H9 (cell line): ENCODE measurements at regions not wholly inside any gene's neighbourhood (a gene's known extent, or its start where the extent isn't known, plus 50 kb on each side); places are given as distances from the start of the nearest gene placed in this dataset.
"Not testable (repeated sequence)": the region's sequence is repeated elsewhere in the genome, so short reads cannot be mapped to it uniquely, and the experiment has no call there.

Source experiments
- DNase-seq: peaks from one replicate; pipeline ENCODE4 v3.0.0-alpha.2; 2017
- H2AFZ ChIP-seq: one replicate; pipeline ENCODE4 v1.6.1; 2013; ENCODE audit warnings: mild to moderate bottlenecking, low read length, control low read depth, moderate library complexity
- H2AK5ac ChIP-seq: 2 replicates; pipeline ENCODE4 v1.6.1; 2013; ENCODE audit warnings: low read length, control low read depth, mixed read lengths; ENCODE audit not compliant: insufficient read length
- H2BK120ac ChIP-seq: one replicate; pipeline ENCODE4 v1.6.1; 2013; ENCODE audit warnings: low read depth, mild to moderate bottlenecking, low read length, control low read depth, inconsistent platforms; ENCODE audit not compliant: poor library complexity, severe bottlenecking
- H2BK12ac ChIP-seq: 2 replicates; pipeline ENCODE4 v1.6.1; 2013; ENCODE audit warnings: low read length, control low read depth, mixed read lengths, low read depth; ENCODE audit not compliant: insufficient read length
- H2BK15ac ChIP-seq: 2 replicates; pipeline ENCODE4 v1.6.1; 2013; ENCODE audit warnings: low read depth, low read length, control low read depth
- H2BK20ac ChIP-seq: one replicate; pipeline ENCODE4 v1.6.1; 2013; ENCODE audit warnings: low read depth, mild to moderate bottlenecking, low read length, control low read depth, inconsistent platforms; ENCODE audit not compliant: poor library complexity, severe bottlenecking
- H2BK5ac ChIP-seq: 2 replicates; pipeline ENCODE4 v1.6.1; 2013; ENCODE audit warnings: low read length, control low read depth, mixed read lengths; ENCODE audit not compliant: insufficient read length
- H3K14ac ChIP-seq: 2 replicates; pipeline ENCODE4 v1.6.1; 2013; ENCODE audit warnings: low read length, control low read depth; ENCODE audit not compliant: insufficient read depth
- H3K18ac ChIP-seq: 2 replicates; pipeline ENCODE4 v1.6.1; 2013; ENCODE audit warnings: low read depth, mild to moderate bottlenecking, mixed read lengths, low read length, control low read depth; ENCODE audit not compliant: insufficient read length
- H3K23ac ChIP-seq: 2 replicates; pipeline ENCODE4 v1.6.1; 2013; ENCODE audit warnings: low read length, control low read depth, mixed read lengths, low read depth; ENCODE audit not compliant: insufficient read length
- H3K23me2 ChIP-seq: 2 replicates; pipeline ENCODE4 v1.6.1; 2013; ENCODE audit warnings: low read depth, mild to moderate bottlenecking, mixed read lengths, low read length, control low read depth; ENCODE audit not compliant: insufficient read length, poor library complexity, severe bottlenecking
- H3K27ac ChIP-seq: 2 replicates; pipeline ENCODE4 v1.5.1; 2013; ENCODE audit warnings: low read length, control low read depth, mixed read lengths, low read depth; ENCODE audit not compliant: insufficient read length
- H3K27me3 ChIP-seq: 2 replicates; pipeline ENCODE4 v1.6.1; 2013; ENCODE audit warnings: low read length, control low read depth, inconsistent platforms; ENCODE audit not compliant: insufficient read depth
- H3K4ac ChIP-seq: 2 replicates; pipeline ENCODE4 v1.6.1; 2013; ENCODE audit warnings: low read depth, mild to moderate bottlenecking, control low read depth, inconsistent platforms, low read length, moderate library complexity
- H3K4me1 ChIP-seq: 2 replicates; pipeline ENCODE4 v1.6.1; 2013; ENCODE audit warnings: low read length, control low read depth, inconsistent platforms; ENCODE audit not compliant: insufficient read depth
- H3K4me2 ChIP-seq: 2 replicates; pipeline ENCODE4 v1.6.1; 2013; ENCODE audit warnings: low read length, control low read depth, mixed read lengths; ENCODE audit not compliant: insufficient read length, insufficient read depth
- H3K56ac ChIP-seq: 2 replicates; pipeline ENCODE4 v1.6.1; 2013; ENCODE audit warnings: low read depth, mild to moderate bottlenecking, mixed read lengths, low read length, control low read depth; ENCODE audit not compliant: insufficient read length
- H3K79me1 ChIP-seq: 2 replicates; pipeline ENCODE4 v1.6.1; 2013; ENCODE audit warnings: low read depth, mild to moderate bottlenecking, moderate library complexity, low read length, control low read depth, inconsistent platforms; ENCODE audit not compliant: insufficient read depth, poor library complexity, severe bottlenecking
- H3K79me2 ChIP-seq: 2 replicates; pipeline ENCODE4 v1.6.1; 2013; ENCODE audit warnings: low read length, control low read depth, inconsistent platforms; ENCODE audit not compliant: insufficient read depth
- H3K9ac ChIP-seq: 2 replicates; pipeline ENCODE4 v1.6.1; 2013; ENCODE audit warnings: low read length, control low read depth, mixed read lengths; ENCODE audit not compliant: insufficient read length; ENCODE audit errors: extremely low read depth
- H3K9me3 ChIP-seq: one replicate; pipeline ENCODE4 v1.6.1; 2013; ENCODE audit warnings: low read depth, low read length, inconsistent platforms; ENCODE audit not compliant: control insufficient read depth
- H3T11ph ChIP-seq: one replicate; pipeline ENCODE4 v1.6.1; 2013; ENCODE audit warnings: mild to moderate bottlenecking, low read length, control low read depth, inconsistent platforms
- H4K20me1 ChIP-seq: one replicate; pipeline ENCODE4 v1.6.1; 2013; ENCODE audit not compliant: control insufficient read depth, insufficient read length, insufficient read depth
- H4K5ac ChIP-seq: 2 replicates; pipeline ENCODE4 v1.6.1; 2013; ENCODE audit warnings: low read depth, mild to moderate bottlenecking, mixed read lengths, low read length, control low read depth; ENCODE audit not compliant: insufficient read length
- H4K8ac ChIP-seq: replicated peaks from 2 replicates; pipeline ENCODE4 v1.6.1; 2013; ENCODE audit warnings: low read length, control low read depth, mixed read lengths, low read depth; ENCODE audit not compliant: insufficient read length
- H4K91ac ChIP-seq: 2 replicates; pipeline ENCODE4 v1.6.1; 2013; ENCODE audit warnings: low read depth, mild to moderate bottlenecking, moderate library complexity, mixed read lengths, low read length, control low read depth; ENCODE audit not compliant: insufficient read length
- H3K27ac Mint-ChIP-seq, 3 experiments: 2 replicates in 2 of 3; 3 replicates in 1 of 3; pipeline ENCODE4 v1.8.0; 2020 to 2021; ENCODE audit warnings: mixed read lengths in 3 of 3, mild to moderate bottlenecking in 1 of 3, moderate library complexity in 1 of 3
- H3K27me3 Mint-ChIP-seq: 2 replicates; pipeline ENCODE4 v1.8.0; 2021; ENCODE audit warnings: low read depth, mild to moderate bottlenecking, moderate library complexity, mixed read lengths
- H3K36me3 Mint-ChIP-seq, 3 experiments: 2 replicates in 2 of 3; 3 replicates in 1 of 3; pipeline ENCODE4 v1.8.0; 2020 to 2021; ENCODE audit warnings: low read depth in 3 of 3, mixed read lengths in 3 of 3; ENCODE audit not compliant: insufficient read depth in 1 of 3
- H3K4me1 Mint-ChIP-seq, 2 experiments: 2 replicates each; pipeline ENCODE4 v1.8.0; 2020; ENCODE audit warnings: mixed read lengths in 2 of 2
- H3K4me3 Mint-ChIP-seq, 2 experiments: 2 replicates in 1 of 2; 3 replicates in 1 of 2; pipeline ENCODE4 v1.8.0; 2020 to 2021; ENCODE audit warnings: mild to moderate bottlenecking in 2 of 2, mixed read lengths in 2 of 2, moderate library complexity in 1 of 2
- H3K9me3 Mint-ChIP-seq, 2 experiments: 2 replicates in 1 of 2; 3 replicates in 1 of 2; pipeline ENCODE4 v1.8.0; 2020; ENCODE audit warnings: mild to moderate bottlenecking in 2 of 2, mixed read lengths in 2 of 2, moderate library complexity in 1 of 2
- WGBS: extraction: QIAGEN DNeasy Blood & Tissue Kit; methylation state at CpG from one replicate; pipeline ENCODE4 v1.1.7; 2013; ENCODE audit warnings: missing lambda C conversion rate, low lambda C conversion rate, mixed read lengths; ENCODE audit not compliant: insufficient read length; ENCODE audit errors: extremely low coverage; 5-methylcytosine and 5-hydroxymethylcytosine counted together

DNA sequence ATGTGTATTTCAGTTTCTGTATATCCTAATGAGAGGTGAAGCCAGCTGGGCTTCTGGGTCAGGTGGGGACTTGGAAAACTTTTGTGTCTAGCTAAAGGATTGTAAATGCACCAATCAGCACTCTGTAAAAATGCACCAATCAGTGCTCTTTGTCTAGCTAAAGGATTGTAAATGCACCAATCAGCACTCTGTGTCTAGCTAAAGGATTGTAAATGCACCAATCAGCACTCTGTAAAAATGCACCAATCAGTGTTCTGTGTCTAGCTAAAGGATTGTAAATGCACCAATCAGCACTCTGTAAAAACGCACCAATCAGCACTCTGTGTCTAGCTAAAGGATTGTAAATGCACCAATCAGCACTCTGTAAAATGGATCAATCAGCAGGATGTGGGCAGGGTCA lies 379.4 kb downstream of the OMA1 start:
- H3K4ac ChIP-seq, H2BK20ac ChIP-seq, H3K79me2 ChIP-seq, H3T11ph ChIP-seq, H2BK15ac ChIP-seq, DNase-seq, H3K14ac ChIP-seq, H4K91ac ChIP-seq, H4K20me1 ChIP-seq, H4K5ac ChIP-seq, H3K27me3 ChIP-seq, H2BK120ac ChIP-seq, H3K23me2 ChIP-seq, H3K4me2 ChIP-seq, H2BK12ac ChIP-seq, H3K56ac ChIP-seq, H3K27me3 Mint-ChIP-seq, H3K23ac ChIP-seq, H3K27ac Mint-ChIP-seq, H3K79me1 ChIP-seq, H3K9ac ChIP-seq, H4K8ac ChIP-seq, H3K18ac ChIP-seq, H3K4me3 Mint-ChIP-seq, H3K9me3 ChIP-seq, H2AK5ac ChIP-seq, H3K4me1 ChIP-seq, H2AFZ ChIP-seq, H3K27ac ChIP-seq, H2BK5ac ChIP-seq: not testable (repeated sequence)
- H3K36me3 Mint-ChIP-seq = peaks cover 5 to 32% (median 14%) of the 10 kb centered on the region in 3 experiments; a peak in 6 of 7 replicates
- WGBS = no CpG with 5 or more reads among the region's 1 CpG
- peaks cover 48 to 50% of the 10 kb centered on the region in 2 experiments for H3K4me1 Mint-ChIP-seq
- peaks cover 12 to 15% of the 10 kb centered on the region in 2 experiments for H3K9me3 Mint-ChIP-seq
